Breast epithelium (tissue), 3 donors: ENCODE measurements at regions not wholly inside any gene's neighbourhood (a gene's known extent, or its start where the extent isn't known, plus 50 kb on each side); places are given as distances from the start of the nearest gene placed in this dataset.

Experiments
- CTCF ChIP-seq, 3 donors: fragments of 450-650 bp; IDR thresholded peaks; one replicate each; pipeline ENCODE4 v1.5.1; 2016 to 2017; ENCODE audit warnings: antibody characterized with exemption in 3 of 3, mild to moderate bottlenecking in 3 of 3, moderate library complexity in 3 of 3
- POLR2A ChIP-seq: fragments of 450-650 bp; IDR thresholded peaks from one replicate; pipeline ENCODE4 v1.6.1; 2016; ENCODE audit warnings: antibody characterized with exemption, mild to moderate bottlenecking, moderate library complexity

- no peak for TF ChIP-seq CTCF (IDR thresholded peaks at IDR 0.05)
- no peak for TF ChIP-seq POLR2A
Observed at GRCh38 chr4:181261279-181261678, 981.9 kb upstream of the TENM3 start.
